HG03558 (cell line): ENCODE measurements at regions not wholly inside any gene's neighbourhood (a gene's known extent, or its start where the extent isn't known, plus 50 kb on each side); places are given as distances from the start of the nearest gene placed in this dataset.

ENCODE experiments used
- ATAC-seq: cut with Tn5 transposase; IDR thresholded peaks from one replicate; pipeline ENCODE4 v1.9.1; 2021; ENCODE audit warnings: moderate number of reproducible peaks; ENCODE audit not compliant: unreplicated experiment; ENCODE audit errors: extremely low read depth

GRCh38 chr9:31084350-31084749 lies 1300.1 kb upstream of the ACO1 start:
- no peak for ATAC-seq

GRCh38 chr9:31089549-31090221 lies 1294.8 kb upstream of the ACO1 start:
- ATAC-seq, result no peak

- ATAC-seq, result no peak
These were observed 1284.1 kb upstream of the ACO1 start for GRCh38 chr9:31100311-31100710.

GRCh38 chr9:31103836-31104235 lies 1280.6 kb upstream of the ACO1 start:
- no peak for ATAC-seq

GRCh38 chr9:31104249-31104648 lies 1280.2 kb upstream of the ACO1 start:
- ATAC-seq, result no peak

GRCh38 chr9:31112491-31112890 lies 1272.0 kb upstream of the ACO1 start:
- ATAC-seq, result no peak

GRCh38 chr9:31114346-31114745 lies 1270.1 kb upstream of the ACO1 start:
- ATAC-seq, result no peak

GRCh38 chr9:31119890-31120454 lies 1264.5 kb upstream of the ACO1 start:
- peak; percentile 73 for ATAC-seq

- ATAC-seq, result no peak
These were observed 1260.1 kb upstream of the ACO1 start for GRCh38 chr9:31124389-31124788.

- ATAC-seq, result no peak
These were observed 1248.9 kb upstream of the ACO1 start for GRCh38 chr9:31135567-31135966.

- no peak for ATAC-seq
These were observed 1247.9 kb upstream of the ACO1 start for GRCh38 chr9:31136524-31136923.

GRCh38 chr9:31137176-31138160 lies 1247.0 kb upstream of the ACO1 start:
- no peak for ATAC-seq

- ATAC-seq, result no peak
These were observed 1244.1 kb upstream of the ACO1 start for GRCh38 chr9:31140316-31140715.

GRCh38 chr9:31142456-31142855 lies 1242.0 kb upstream of the ACO1 start:
- no peak for ATAC-seq

GRCh38 chr9:31144614-31145013 lies 1239.8 kb upstream of the ACO1 start:
- ATAC-seq, result no peak

- peak; percentile 92 for ATAC-seq
These were observed 1237.8 kb upstream of the ACO1 start for GRCh38 chr9:31146485-31147166.

GRCh38 chr9:31153250-31153840 lies 1231.1 kb upstream of the ACO1 start:
- peak; percentile 99 for ATAC-seq

- ATAC-seq, result no peak
These were observed 1217.9 kb upstream of the ACO1 start for GRCh38 chr9:31166516-31166915.

- ATAC-seq, result no peak
These were observed 1216.3 kb upstream of the ACO1 start for GRCh38 chr9:31168161-31168560.

- no peak for ATAC-seq
These were observed 1209.8 kb upstream of the ACO1 start for GRCh38 chr9:31174681-31175080.
